Activated CD4-positive, CD25-positive, alpha-beta regulatory T cell treated with anti-CD3 and anti-CD28 coated beads, Interleukin-2, amount 50 U/mL, for 24 hours (primary cell): ENCODE measurements at regions not wholly inside any gene's neighbourhood (a gene's known extent, or its start where the extent isn't known, plus 50 kb on each side); places are given as distances from the start of the nearest gene placed in this dataset.

Experiments used
- ATAC-seq, 2 donors: fragments of 150-1000 bp; cut with Tn5 transposase; one replicate each; pipeline ENCODE4 v1.10.0; 2021; ENCODE audit warnings: mild to moderate bottlenecking in 1 of 2, moderate library complexity in 1 of 2

- no peak for ATAC-seq
Observed at GRCh38 chr13:84524586-84524985, 642.3 kb upstream of the SLITRK1 start.

GRCh38 chr13:84500016-84500415 is 617.7 kb upstream of the SLITRK1 start:
- ATAC-seq = no peak

GRCh38 chr13:84497613-84498012 is 615.3 kb upstream of the SLITRK1 start:
- ATAC-seq = no peak

GRCh38 chr13:84491952-84492351 is 609.7 kb upstream of the SLITRK1 start:
- no peak for ATAC-seq

GRCh38 chr13:84487752-84488151 is 605.5 kb upstream of the SLITRK1 start:
- ATAC-seq = no peak

GRCh38 chr13:84481958-84482357 is 599.7 kb upstream of the SLITRK1 start:
- no peak for ATAC-seq

GRCh38 chr13:84479656-84480055 is 597.4 kb upstream of the SLITRK1 start:
- no peak for ATAC-seq

GRCh38 chr13:84470528-84470927 is 588.3 kb upstream of the SLITRK1 start:
- ATAC-seq = no peak

- no peak for ATAC-seq
Observed at GRCh38 chr13:84466461-84466860, 584.2 kb upstream of the SLITRK1 start.

- no peak for ATAC-seq
Observed at GRCh38 chr13:84460989-84461388, 578.7 kb upstream of the SLITRK1 start.

GRCh38 chr13:84455143-84455905 is 573.0 kb upstream of the SLITRK1 start:
- ATAC-seq = no peak

GRCh38 chr13:84447640-84447978 is 565.3 kb upstream of the SLITRK1 start:
- no peak for ATAC-seq

- no peak for ATAC-seq
Observed at GRCh38 chr13:84446972-84447639, 564.8 kb upstream of the SLITRK1 start.

- ATAC-seq = no peak
Observed at GRCh38 chr13:84445776-84446175, 563.5 kb upstream of the SLITRK1 start.

GRCh38 chr13:84443463-84443862 is 561.2 kb upstream of the SLITRK1 start:
- ATAC-seq = no peak

GRCh38 chr13:84439108-84439507 is 556.8 kb upstream of the SLITRK1 start:
- ATAC-seq = no peak

- no peak for ATAC-seq
Observed at GRCh38 chr13:84433024-84433423, 550.8 kb upstream of the SLITRK1 start.

- ATAC-seq = no peak
Observed at GRCh38 chr13:84431646-84432045, 549.4 kb upstream of the SLITRK1 start.

- ATAC-seq = no peak
Observed at GRCh38 chr13:84430446-84430845, 548.2 kb upstream of the SLITRK1 start.

- ATAC-seq = no peak
Observed at GRCh38 chr13:84430015-84430414, 547.7 kb upstream of the SLITRK1 start.

- ATAC-seq = no peak
Observed at GRCh38 chr13:84418041-84418440, 535.8 kb upstream of the SLITRK1 start.

GRCh38 chr13:84417416-84417815 is 535.1 kb upstream of the SLITRK1 start:
- ATAC-seq = no peak

GRCh38 chr13:84413016-84413415 is 530.7 kb upstream of the SLITRK1 start:
- no peak for ATAC-seq

GRCh38 chr13:84405286-84405685 is 523.0 kb upstream of the SLITRK1 start:
- ATAC-seq = no peak

GRCh38 chr13:84400706-84401105 is 518.4 kb upstream of the SLITRK1 start:
- ATAC-seq = no peak
